ENCODE measurements at regions not wholly inside any gene's neighbourhood (a gene's known extent, or its start where the extent isn't known, plus 50 kb on each side); places are given as distances from the start of the nearest gene placed in this dataset.

GRCh38 chr1:87644579-87645190, 316.0 kb downstream of the LMO4 start:
- no peak for TF ChIP-seq GABPA (IDR thresholded peaks at IDR 0.05; ENCODE audit: low read depth)
- no peak for TF ChIP-seq SPI1 (IDR thresholded peaks at IDR 0.05; ENCODE audit: borderline replicate concordance, low read depth)
- TF ChIP-seq POLR2AphosphoS5 (IDR thresholded peaks at IDR 0.05; ENCODE audit: low read depth) = no peak
- TF ChIP-seq, protein P1, sequence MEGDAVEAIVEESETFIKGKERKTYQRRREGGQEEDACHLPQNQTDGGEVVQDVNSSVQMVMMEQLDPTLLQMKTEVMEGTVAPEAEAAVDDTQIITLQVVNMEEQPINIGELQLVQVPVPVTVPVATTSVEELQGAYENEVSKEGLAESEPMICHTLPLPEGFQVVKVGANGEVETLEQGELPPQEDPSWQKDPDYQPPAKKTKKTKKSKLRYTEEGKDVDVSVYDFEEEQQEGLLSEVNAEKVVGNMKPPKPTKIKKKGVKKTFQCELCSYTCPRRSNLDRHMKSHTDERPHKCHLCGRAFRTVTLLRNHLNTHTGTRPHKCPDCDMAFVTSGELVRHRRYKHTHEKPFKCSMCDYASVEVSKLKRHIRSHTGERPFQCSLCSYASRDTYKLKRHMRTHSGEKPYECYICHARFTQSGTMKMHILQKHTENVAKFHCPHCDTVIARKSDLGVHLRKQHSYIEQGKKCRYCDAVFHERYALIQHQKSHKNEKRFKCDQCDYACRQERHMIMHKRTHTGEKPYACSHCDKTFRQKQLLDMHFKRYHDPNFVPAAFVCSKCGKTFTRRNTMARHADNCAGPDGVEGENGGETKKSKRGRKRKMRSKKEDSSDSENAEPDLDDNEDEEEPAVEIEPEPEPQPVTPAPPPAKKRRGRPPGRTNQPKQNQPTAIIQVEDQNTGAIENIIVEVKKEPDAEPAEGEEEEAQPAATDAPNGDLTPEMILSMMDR (IDR thresholded peaks at IDR 0.05; ENCODE audit: insufficient read depth, low read length) = no peak
- TF ChIP-seq, protein P2, sequence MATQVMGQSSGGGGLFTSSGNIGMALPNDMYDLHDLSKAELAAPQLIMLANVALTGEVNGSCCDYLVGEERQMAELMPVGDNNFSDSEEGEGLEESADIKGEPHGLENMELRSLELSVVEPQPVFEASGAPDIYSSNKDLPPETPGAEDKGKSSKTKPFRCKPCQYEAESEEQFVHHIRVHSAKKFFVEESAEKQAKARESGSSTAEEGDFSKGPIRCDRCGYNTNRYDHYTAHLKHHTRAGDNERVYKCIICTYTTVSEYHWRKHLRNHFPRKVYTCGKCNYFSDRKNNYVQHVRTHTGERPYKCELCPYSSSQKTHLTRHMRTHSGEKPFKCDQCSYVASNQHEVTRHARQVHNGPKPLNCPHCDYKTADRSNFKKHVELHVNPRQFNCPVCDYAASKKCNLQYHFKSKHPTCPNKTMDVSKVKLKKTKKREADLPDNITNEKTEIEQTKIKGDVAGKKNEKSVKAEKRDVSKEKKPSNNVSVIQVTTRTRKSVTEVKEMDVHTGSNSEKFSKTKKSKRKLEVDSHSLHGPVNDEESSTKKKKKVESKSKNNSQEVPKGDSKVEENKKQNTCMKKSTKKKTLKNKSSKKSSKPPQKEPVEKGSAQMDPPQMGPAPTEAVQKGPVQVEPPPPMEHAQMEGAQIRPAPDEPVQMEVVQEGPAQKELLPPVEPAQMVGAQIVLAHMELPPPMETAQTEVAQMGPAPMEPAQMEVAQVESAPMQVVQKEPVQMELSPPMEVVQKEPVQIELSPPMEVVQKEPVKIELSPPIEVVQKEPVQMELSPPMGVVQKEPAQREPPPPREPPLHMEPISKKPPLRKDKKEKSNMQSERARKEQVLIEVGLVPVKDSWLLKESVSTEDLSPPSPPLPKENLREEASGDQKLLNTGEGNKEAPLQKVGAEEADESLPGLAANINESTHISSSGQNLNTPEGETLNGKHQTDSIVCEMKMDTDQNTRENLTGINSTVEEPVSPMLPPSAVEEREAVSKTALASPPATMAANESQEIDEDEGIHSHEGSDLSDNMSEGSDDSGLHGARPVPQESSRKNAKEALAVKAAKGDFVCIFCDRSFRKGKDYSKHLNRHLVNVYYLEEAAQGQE (IDR thresholded peaks at IDR 0.05; ENCODE audit: insufficient replicate concordance, low read depth) = no peak
- Histone ChIP-seq H3K4me3 (replicated peaks; ENCODE audit: insufficient read depth, low read length) (no peak overlapping the region), H3K27me3 (ENCODE audit: insufficient read depth, poor library complexity, severe bottlenecking) (no peaks in the 10 kb centered on the region), H3K27ac (replicated peaks) (no peak overlapping the region)
- no peak for DNase-seq (ENCODE audit: low read depth in 1 of 2, low spot score in 1 of 2)

- Histone ChIP-seq H3K27me3 (ENCODE audit: insufficient read depth, poor library complexity, severe bottlenecking) (no peaks in the 10 kb centered on the region), H3K27ac (replicated peaks) (no peak overlapping the region), H3K4me3 (replicated peaks; ENCODE audit: insufficient read depth, low read length) (no peak overlapping the region)
- no peak for DNase-seq (ENCODE audit: low read depth in 1 of 2, low spot score in 1 of 2)
- TF ChIP-seq, protein P1 (IDR thresholded peaks at IDR 0.05; ENCODE audit: insufficient read depth, low read length) = no peak
- TF ChIP-seq GABPA (IDR thresholded peaks at IDR 0.05; ENCODE audit: low read depth) (no peak), SPI1 (IDR thresholded peaks at IDR 0.05; ENCODE audit: borderline replicate concordance, low read depth) (no peak), POLR2AphosphoS5 (IDR thresholded peaks at IDR 0.05; ENCODE audit: low read depth) (no peak)
- TF ChIP-seq, protein P2 (IDR thresholded peaks at IDR 0.05; ENCODE audit: insufficient replicate concordance, low read depth) = no peak
Observed at GRCh38 chr1:87647430-87648177, 318.9 kb downstream of the LMO4 start.

- DNase-seq (ENCODE audit: low read depth in 1 of 2, low spot score in 1 of 2) = no peak
- no peak for TF ChIP-seq GABPA (IDR thresholded peaks at IDR 0.05; ENCODE audit: low read depth)
- TF ChIP-seq, protein P2 (IDR thresholded peaks at IDR 0.05; ENCODE audit: insufficient replicate concordance, low read depth) = no peak
- no peak for TF ChIP-seq POLR2AphosphoS5 (IDR thresholded peaks at IDR 0.05; ENCODE audit: low read depth)
- TF ChIP-seq, protein P1 (IDR thresholded peaks at IDR 0.05; ENCODE audit: insufficient read depth, low read length) = no peak
- TF ChIP-seq SPI1 (IDR thresholded peaks at IDR 0.05; ENCODE audit: borderline replicate concordance, low read depth) = no peak
- no peak overlapping the region for H3K27ac ChIP-seq (replicated peaks)
- no peaks in the 10 kb centered on the region for H3K27me3 ChIP-seq (ENCODE audit: insufficient read depth, poor library complexity, severe bottlenecking)
- no peak overlapping the region for H3K4me3 ChIP-seq (replicated peaks; ENCODE audit: insufficient read depth, low read length)
Observed at GRCh38 chr1:87648323-87649119, 319.8 kb downstream of the LMO4 start.

Measured in HL-60 (cell line).